Skeletal muscle tissue (tissue), 3 donors: ENCODE measurements at regions not wholly inside any gene's neighbourhood (a gene's known extent, or its start where the extent isn't known, plus 50 kb on each side); places are given as distances from the start of the nearest gene placed in this dataset.

Source experiments
- H3K27ac ChIP-seq: one replicate; pipeline ENCODE4 v1.7.0; 2013; ENCODE audit warnings: mild to moderate bottlenecking, low read depth, low read length, inconsistent platforms
- H3K27me3 ChIP-seq, 3 donors: one replicate each; pipeline ENCODE4 v1.7.0; 2013; ENCODE audit warnings: low read length in 3 of 3; ENCODE audit not compliant: control insufficient read depth in 3 of 3, insufficient read depth in 3 of 3
- H3K36me3 ChIP-seq, 3 donors: one replicate each; pipeline ENCODE4 v1.7.0; 2013; ENCODE audit warnings: low read length in 3 of 3; ENCODE audit not compliant: control insufficient read depth in 3 of 3, insufficient read depth in 3 of 3
- H3K4me1 ChIP-seq, 3 donors: one replicate each; pipeline ENCODE4 v1.7.0; 2013; ENCODE audit warnings: low read length in 3 of 3, mild to moderate bottlenecking in 3 of 3; ENCODE audit not compliant: control insufficient read depth in 3 of 3, insufficient read depth in 3 of 3
- H3K4me3 ChIP-seq, 3 donors: one replicate each; pipeline ENCODE4 v1.7.0; 2013; ENCODE audit warnings: low read length in 3 of 3
- H3K9ac ChIP-seq, 3 donors: one replicate each; pipeline ENCODE4 v1.7.0; 2013; ENCODE audit warnings: low read length in 3 of 3, mild to moderate bottlenecking in 3 of 3, moderate library complexity in 2 of 3, low read depth in 1 of 3
- H3K9me3 ChIP-seq, 3 donors: one replicate each; pipeline ENCODE4 v1.7.0; 2013; ENCODE audit warnings: low read length in 3 of 3; ENCODE audit not compliant: control insufficient read depth in 3 of 3
- donor health status: Osteomylitis.

DNA sequence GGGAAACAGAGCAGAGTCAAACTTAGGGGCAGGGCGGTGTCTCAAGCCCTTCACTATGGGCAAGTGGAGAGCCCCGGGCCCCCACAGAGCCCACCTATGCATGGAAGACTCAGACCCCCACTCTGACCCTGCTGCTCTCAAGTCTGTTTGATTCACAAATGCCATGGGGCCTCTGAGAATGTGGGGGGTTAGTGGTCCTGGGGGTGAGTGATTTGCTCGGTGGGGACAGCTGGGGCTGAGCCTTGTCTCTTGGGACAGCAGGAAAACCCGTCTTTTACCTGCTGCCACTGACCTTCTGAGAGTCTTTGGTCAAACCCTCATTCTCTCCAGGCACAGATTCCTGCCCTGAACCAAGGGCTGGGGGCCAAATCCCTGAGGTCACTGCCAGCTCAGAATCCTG lies 201.0 kb upstream of the RTL1 start:
- H3K9ac ChIP-seq, result no peak overlapping the region
- no peak overlapping the region for H3K4me3 ChIP-seq
- peaks cover 0 to 4% (median 0%) of the 10 kb centered on the region in 3 donors for H3K27me3 ChIP-seq
- no peak overlapping the region for H3K27ac ChIP-seq
- H3K4me1 ChIP-seq, result no peaks in the 10 kb centered on the region
- H3K9me3 ChIP-seq, result peaks cover 4 to 6% (median 6%) of the 10 kb centered on the region in 3 donors
- H3K36me3 ChIP-seq, result no peaks in the 10 kb centered on the region

DNA sequence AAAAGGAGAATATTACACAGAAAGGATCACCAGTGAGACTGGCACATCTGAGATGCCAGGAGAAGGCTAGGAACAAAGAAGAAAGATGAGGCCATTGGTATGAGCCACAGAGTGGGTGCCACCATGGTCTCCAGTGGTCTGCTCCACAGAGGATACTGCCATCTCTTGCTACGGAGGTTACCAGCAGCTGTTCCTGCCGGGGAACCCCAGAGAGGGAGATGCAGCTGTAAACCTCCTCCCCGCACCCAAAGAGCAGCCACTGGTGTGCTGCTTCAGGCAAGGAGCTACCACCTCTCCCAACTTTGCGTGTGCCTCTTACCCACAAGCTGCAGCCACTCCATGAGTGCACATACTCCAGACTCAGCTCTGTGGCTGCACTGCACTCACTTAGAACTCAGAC lies 201.5 kb upstream of the RTL1 start:
- Histone ChIP-seq H3K27ac (no peak overlapping the region), H3K4me3 (no peak overlapping the region), H3K4me1 (no peaks in the 10 kb centered on the region), H3K9ac (no peak overlapping the region), H3K27me3 (peaks cover 0 to 4% (median 1%) of the 10 kb centered on the region in 3 donors), H3K9me3 (peaks cover 3 to 6% (median 4%) of the 10 kb centered on the region in 3 donors), H3K36me3 (no peaks in the 10 kb centered on the region)

DNA sequence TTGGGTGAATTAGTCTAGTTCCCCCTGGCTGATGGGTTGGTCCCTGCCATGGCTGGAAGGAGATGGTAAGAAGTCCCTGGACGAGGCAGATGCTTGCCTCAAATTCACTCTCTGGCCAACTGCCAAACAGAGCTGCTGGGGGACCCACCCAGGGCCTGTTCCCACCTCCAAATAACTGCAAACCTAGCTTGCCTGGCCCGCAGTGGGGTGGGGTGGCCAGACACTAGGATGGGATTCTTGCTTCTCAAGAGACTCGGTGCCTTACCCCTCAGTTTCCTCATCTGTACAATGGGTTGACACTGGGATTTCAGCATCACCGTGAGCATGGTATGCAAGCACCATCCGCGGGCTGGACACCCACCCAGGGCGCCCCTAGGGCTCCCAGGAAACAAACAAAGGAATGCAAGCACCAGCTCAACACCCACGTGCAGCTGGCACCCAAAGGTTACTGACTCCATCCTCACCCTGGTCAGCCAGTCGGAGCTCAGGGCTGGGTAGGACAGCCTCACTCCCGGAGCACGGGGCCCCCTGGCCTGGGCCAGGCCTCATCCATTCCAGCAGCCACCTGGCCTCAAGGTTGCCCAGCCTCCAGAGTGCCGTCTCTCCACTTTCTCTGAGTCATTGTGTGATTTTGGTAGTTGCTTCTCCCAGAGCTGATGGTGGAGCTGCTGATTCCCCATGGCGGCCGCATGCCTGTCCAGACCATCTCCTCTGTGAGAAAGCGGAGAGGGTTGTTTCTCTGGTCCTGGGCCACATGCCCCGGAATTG lies 205.2 kb upstream of the RTL1 start:
- Histone ChIP-seq H3K9me3 (no peaks in the 10 kb centered on the region), H3K4me1 (no peaks in the 10 kb centered on the region), H3K36me3 (no peaks in the 10 kb centered on the region), H3K4me3 (no peak overlapping the region), H3K27ac (no peak overlapping the region), H3K9ac (no peak overlapping the region), H3K27me3 (peaks cover 0 to 4% (median 0%) of the 10 kb centered on the region in 3 donors)

DNA sequence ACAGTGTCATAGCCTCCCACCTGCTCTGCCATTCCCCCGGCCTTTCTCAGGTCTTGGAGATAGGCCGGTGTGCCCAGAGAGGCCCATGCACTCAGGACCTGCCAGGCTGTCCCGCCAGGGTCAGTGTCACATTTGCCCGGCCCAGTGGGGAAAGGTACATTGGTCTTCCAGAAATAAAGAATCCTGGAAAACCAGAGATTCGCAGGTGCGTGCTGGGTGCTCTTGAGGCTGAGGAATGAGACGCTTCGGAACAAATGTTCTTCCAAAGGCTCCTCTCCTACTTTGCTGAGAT lies 205.8 kb upstream of the RTL1 start:
- H3K9me3 ChIP-seq, result no peaks in the 10 kb centered on the region
- no peaks in the 10 kb centered on the region for H3K4me1 ChIP-seq
- no peaks in the 10 kb centered on the region for H3K36me3 ChIP-seq
- no peak overlapping the region for H3K9ac ChIP-seq
- H3K27ac ChIP-seq, result no peak overlapping the region
- no peak overlapping the region for H3K4me3 ChIP-seq
- H3K27me3 ChIP-seq, result peaks cover 0 to 4% (median 0%) of the 10 kb centered on the region in 3 donors

DNA sequence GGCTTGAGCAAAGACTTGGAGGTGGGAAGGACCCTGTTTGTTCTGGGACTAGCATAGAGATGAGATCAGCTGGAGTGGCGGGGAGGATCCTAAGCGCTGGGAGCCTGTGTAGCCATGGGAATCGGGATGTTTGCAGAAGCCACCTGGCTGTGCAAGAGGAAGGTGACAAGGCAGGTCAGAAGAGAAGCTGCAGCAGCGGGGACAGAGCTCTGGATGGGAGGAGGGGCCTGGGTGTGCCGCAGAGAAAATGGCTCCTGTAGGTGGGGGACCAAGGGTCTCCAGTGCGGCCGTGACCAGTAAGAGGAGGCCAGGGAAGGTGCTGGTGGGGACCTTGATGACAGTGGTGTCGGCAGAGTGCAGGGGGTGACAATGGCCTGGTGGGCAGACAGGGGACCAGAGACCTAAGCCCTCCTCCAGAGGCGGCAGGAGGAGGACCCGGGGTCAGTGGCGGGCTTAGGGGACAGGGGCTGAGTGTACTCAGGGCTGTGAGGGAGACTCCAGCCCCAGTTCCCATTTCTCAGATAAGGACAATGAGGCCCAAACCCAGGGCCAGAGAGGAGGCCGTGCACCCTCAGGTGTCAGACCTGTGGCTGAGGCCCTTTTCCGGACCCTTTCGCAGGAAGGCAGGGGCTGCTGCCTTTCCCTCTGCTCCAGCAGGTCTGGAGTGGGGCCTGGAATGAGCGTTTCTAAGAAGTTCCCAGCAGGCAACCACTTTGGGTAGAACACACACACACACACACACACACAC lies 206.6 kb upstream of the RTL1 start:
- peaks cover 0 to 4% (median 4%) of the 10 kb centered on the region in 3 donors for H3K27me3 ChIP-seq

DNA sequence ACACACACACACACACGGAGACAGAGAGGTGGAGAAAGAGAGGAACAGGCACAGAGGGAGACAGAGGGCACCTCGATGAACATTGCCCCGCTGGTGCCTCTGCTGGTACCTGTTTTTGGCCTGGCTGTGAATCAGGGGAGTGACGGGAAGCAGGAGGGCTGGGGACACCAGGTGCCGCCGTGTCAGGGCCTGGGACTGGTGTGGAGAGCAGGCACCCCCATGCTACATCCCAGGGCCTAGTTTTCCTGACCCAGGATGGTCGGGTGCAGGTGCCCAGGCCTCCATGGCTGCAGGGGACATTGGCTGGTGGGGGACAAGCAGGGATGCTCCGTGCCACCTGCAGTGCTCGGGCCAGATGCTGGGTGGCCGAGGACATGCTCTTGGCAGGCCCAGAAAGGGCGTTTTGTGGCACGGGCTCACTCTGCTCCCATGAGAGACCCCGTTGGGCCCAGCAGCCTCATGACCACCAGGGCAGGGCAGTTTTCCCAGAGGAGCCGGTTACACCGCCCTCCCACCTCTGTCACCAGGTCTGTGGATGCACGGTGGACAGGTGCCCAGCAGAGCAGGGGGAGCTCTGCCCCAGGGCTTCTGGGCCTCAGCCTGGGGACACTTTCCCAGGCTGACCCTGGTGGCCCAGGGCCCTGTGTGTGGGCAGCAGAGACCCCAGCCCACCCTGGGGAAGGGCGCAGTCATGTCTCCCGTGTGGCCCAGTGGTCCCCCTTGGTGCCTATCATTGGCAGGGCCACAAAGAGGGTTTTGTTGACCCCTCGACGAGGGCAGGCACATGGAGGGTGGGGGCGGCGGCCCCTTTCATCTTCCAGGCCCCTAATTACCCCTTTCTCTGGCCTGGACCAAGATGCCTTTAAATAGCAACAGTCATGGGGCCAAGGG lies 207.5 kb upstream of the RTL1 start:
- no peaks in the 10 kb centered on the region for H3K4me1 ChIP-seq
- H3K27ac ChIP-seq, result no peak overlapping the region
- peaks cover 0 to 6% (median 4%) of the 10 kb centered on the region in 3 donors for H3K27me3 ChIP-seq
- H3K36me3 ChIP-seq, result no peaks in the 10 kb centered on the region
- H3K4me3 ChIP-seq, result no peak overlapping the region
- no peaks in the 10 kb centered on the region for H3K9me3 ChIP-seq
- no peak overlapping the region for H3K9ac ChIP-seq

More for the DNA sequence above, 206.6 kb upstream of the RTL1 start:
- no peaks in the 10 kb centered on the region for H3K4me1 ChIP-seq
- H3K9me3 ChIP-seq, result no peaks in the 10 kb centered on the region
- no peak overlapping the region for H3K9ac ChIP-seq
- no peak overlapping the region for H3K27ac ChIP-seq
- H3K4me3 ChIP-seq, result no peak overlapping the region
- H3K36me3 ChIP-seq, result no peaks in the 10 kb centered on the region

DNA sequence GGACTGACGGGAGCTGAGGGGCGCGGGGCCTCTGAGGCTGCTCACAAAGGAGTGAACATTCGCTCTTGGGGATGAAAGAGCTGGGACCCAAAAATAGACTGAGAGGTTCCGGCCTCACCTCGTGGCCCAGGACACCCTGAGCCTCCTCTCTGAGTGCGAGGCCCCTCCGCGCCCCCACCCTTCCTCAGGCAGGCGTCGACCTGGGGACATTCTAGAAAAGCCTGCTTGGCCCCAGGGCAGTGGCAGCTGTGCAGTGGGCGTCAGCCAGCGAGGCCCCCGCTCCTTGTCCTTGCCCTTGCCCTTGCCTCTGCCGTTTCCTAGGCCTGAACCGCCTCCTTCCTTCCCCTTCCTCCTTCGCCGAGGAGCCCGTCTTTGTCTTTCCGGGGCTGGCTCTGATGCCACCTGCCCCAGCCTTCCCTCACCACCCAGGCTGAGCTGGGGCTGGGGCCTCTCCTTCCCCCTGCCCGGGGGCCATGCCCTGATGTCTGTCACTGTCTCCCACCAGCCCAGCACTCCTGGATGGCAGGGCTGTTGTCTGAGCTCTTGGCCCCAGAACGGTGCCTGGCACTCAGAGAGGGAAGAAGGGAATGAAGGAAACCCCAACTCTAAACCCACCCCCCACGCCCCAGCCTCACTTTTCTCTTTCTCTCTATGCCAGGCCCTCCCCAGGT lies 208.2 kb upstream of the RTL1 start:
- Histone ChIP-seq H3K27ac (no peak overlapping the region), H3K4me1 (no peaks in the 10 kb centered on the region), H3K27me3 (peaks cover 0 to 8% (median 4%) of the 10 kb centered on the region in 3 donors), H3K4me3 (no peak overlapping the region), H3K9ac (no peak overlapping the region), H3K9me3 (no peaks in the 10 kb centered on the region), H3K36me3 (no peaks in the 10 kb centered on the region)

DNA sequence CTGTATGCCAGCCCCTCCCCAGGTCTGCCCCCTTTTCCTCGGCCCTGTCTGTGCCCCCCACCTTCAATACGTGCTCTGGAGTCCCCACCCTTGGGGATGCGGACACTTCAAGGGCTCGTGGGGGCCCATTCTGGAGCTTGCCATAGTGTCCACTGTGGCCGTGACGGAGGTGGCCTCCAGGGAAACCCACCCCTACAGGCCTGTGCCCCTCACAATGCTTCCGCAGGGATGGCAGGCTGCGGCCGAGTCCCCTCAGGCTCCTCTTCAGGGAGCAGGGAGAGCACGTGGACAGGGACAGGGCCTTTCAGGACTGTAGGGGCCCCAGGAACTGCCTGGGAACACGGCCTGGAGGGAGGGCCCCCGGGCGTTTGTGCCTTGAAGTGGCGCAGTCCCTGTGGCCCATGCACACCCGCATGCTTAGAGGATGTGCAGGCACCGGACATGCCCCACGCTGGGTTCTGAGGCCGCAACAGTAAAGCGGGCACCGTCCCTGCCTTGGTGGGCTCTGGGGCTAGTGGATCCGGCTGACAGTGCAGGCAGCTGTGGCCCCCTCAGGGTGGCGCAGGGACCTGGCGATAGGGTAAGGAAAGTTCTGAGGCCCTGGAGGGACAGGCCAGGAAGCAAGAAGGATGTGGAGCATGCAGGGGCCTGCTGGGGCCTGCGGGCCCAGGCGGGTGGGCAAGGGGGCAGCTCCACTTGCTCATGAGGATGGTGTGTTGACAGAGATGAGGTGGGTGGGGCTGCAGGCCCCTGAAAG lies 209.0 kb upstream of the RTL1 start:
- Histone ChIP-seq H3K36me3 (no peaks in the 10 kb centered on the region), H3K9me3 (no peaks in the 10 kb centered on the region), H3K27ac (no peak overlapping the region), H3K4me3 (no peak overlapping the region), H3K9ac (no peak overlapping the region), H3K4me1 (no peaks in the 10 kb centered on the region), H3K27me3 (peaks cover 0 to 8% (median 4%) of the 10 kb centered on the region in 3 donors)

DNA sequence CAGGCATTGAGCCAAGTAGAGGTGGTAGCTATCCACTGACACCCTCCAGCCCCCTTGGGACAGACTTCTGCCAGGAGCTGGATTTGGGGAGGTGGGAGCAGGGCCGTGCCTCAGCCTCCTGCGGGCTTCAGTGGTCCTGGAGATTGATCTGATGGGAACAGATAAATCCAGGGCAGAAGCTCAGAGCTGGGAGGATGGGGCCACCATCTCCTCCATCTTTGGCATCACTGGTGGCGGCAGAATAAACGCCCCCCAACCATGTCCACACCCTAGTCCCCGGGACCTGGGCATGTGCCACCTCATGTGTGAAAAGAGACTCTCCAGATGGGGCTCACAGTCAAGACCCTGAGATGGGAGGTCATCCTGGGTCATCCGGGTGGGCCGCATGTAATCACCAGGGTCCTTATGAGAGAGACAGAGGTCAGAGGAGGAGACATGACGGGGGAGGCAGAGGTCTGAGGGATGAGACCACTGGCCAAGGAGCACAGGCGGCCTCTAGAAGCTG lies 209.6 kb upstream of the RTL1 start:
- H3K9ac ChIP-seq, result no peak overlapping the region
- no peaks in the 10 kb centered on the region for H3K4me1 ChIP-seq
- H3K27me3 ChIP-seq, result peaks cover 0 to 8% (median 4%) of the 10 kb centered on the region in 3 donors

More for the DNA sequence above, 209.6 kb upstream of the RTL1 start:
- no peak overlapping the region for H3K4me3 ChIP-seq
- H3K9me3 ChIP-seq, result no peaks in the 10 kb centered on the region
- no peak overlapping the region for H3K27ac ChIP-seq
- no peaks in the 10 kb centered on the region for H3K36me3 ChIP-seq
